ENCODE measurements at regions not wholly inside any gene's neighbourhood (a gene's known extent, or its start where the extent isn't known, plus 50 kb on each side); places are given as distances from the start of the nearest gene placed in this dataset.
"Not testable (repeated sequence)": the region's sequence is repeated elsewhere in the genome, so short reads cannot be mapped to it uniquely, and the experiment has no call there.

DNA sequence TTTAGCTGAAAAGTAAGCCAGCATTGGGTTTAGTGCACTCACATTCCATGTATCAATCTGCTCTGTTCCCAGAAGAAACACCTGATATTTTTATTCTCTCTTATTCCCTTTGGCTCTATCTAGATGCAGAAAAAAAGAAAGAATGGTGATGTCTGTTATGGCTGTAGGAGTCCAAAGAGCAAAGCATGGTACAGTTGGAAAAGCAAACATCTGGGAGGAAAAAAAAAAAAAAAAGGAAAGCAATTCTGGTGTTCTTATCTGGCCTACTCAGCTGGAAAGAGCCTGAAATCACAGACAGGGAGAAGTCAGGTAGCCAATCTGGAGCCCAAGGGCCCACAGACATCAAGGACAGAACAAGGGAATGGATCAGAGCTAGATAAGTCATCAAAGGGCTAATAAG is 293.9 kb downstream of the DUSP6 start:
- H3K4me3 ChIP-seq (ENCODE audit: low read length), result no peak overlapping the region
- H3K9me3 ChIP-seq (ENCODE audit: low read depth, low read length), result no peaks in the 10 kb centered on the region
- no peaks in the 10 kb centered on the region for H3K27me3 ChIP-seq (ENCODE audit: insufficient read depth, low read length)
- H3K4me1 ChIP-seq (ENCODE audit: insufficient read depth, low read length), result no peaks in the 10 kb centered on the region

DNA sequence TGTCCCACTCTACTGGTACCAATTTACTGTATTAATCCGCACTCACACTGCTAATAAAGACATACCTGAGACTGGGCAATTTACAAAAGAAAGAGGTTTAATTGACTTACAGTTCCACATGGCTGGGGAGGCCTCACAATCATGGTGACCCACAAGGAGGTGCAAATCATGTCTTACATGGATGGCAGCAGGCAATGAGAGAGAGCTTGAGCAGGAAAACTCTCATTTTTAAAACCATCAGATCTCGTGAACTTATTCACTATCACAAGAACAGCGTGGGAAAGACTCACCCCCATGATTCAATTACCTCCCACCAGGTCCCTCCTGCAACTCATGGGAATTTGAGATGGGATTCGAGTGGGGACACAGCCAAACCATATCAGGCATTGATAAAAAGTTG is 298.5 kb downstream of the DUSP6 start:
- H3K4me1 ChIP-seq (ENCODE audit: insufficient read depth, low read length); H3K9me3 ChIP-seq (ENCODE audit: low read depth, low read length); H3K4me3 ChIP-seq (ENCODE audit: low read length); H3K27me3 ChIP-seq (ENCODE audit: insufficient read depth, low read length): not testable (repeated sequence)

DNA sequence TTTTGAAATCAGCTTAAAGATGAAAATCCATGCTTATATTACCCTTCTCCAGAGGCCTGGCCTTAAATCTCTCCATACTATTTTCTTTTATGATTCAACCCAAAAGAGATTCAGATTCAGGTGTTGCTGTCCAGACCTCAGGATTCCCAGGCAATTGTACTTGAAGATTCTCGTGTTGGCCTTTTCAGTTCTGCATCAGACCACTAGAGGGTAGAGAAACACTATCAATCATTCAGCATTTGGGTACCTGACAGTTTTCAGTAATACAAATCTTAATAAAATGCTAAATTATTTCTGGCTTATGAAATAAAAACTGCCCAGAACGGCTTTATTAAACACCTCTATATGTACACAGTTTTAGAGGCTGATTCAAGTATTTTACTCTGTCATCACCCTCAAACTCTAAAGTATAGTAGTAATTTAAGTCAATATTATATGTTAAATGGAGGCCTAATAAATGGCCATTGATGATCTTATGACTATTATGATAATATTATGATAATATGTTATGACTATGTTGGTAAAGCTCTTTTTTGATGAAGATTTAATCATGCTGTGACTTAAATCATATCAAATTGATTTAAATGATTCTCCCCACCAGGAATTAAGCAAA is 301.1 kb downstream of the DUSP6 start:
- Histone ChIP-seq H3K27me3 (ENCODE audit: insufficient read depth, low read length) (no peaks in the 10 kb centered on the region), H3K4me3 (ENCODE audit: low read length) (no peak overlapping the region)

DNA sequence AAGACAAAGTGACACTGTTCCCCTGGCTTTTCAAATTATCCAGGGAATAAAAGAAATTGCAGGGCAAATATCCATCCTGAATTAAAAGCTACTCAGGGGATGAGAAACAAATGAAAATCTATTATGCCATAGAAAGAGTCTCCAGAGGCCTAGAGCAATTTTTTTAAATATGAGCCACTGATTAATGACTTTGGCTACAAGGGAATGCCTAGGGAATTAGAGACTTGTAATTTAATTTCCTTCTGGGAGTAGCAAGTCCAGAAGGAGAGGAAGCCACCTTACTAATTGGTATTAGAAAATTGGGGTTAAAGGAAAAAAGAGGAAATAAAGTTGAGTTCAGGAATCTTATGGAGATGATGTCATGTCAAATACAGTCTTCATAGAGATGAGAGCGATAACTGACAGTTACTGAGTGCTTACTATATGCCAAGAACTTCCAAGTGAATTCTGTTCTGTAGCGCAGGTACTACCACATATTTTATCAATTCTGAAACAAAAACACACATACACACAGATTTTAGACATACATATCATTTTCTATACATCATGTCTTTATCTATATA is 304.4 kb downstream of the DUSP6 start:
- Histone ChIP-seq H3K4me1 (ENCODE audit: insufficient read depth, low read length) (peaks cover 6% of the 10 kb centered on the region), H3K27me3 (ENCODE audit: insufficient read depth, low read length) (no peaks in the 10 kb centered on the region), H3K9me3 (ENCODE audit: low read depth, low read length) (no peaks in the 10 kb centered on the region), H3K4me3 (ENCODE audit: low read length) (no peak overlapping the region)

More for the DNA sequence above, 301.1 kb downstream of the DUSP6 start:
- Histone ChIP-seq H3K4me1 (ENCODE audit: insufficient read depth, low read length) (peaks cover 6% of the 10 kb centered on the region), H3K9me3 (ENCODE audit: low read depth, low read length) (no peaks in the 10 kb centered on the region)

DNA sequence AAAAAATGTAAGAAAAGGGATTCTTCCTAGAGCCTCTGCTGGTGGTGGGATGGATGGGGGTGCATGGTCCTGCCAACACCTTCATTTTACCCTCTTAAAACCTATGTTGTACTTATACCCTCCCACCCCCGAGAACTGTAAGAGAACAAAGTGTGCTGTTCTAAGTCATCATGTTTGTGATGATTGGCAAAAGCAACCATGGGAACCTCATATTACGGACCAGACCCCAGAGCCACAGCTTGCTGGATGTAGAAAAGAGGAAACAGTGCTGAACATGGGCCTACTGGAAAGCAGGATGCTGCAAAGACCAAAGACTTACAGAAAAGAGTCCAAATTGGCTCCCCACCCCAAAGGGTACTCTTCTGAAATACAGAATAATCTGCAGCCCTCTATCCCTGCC is 311.2 kb downstream of the DUSP6 start:
- H3K27me3 ChIP-seq (ENCODE audit: insufficient read depth, low read length), result no peaks in the 10 kb centered on the region
- no peak overlapping the region for H3K4me3 ChIP-seq (ENCODE audit: low read length)
- peaks cover 23% of the 10 kb centered on the region for H3K4me1 ChIP-seq (ENCODE audit: insufficient read depth, low read length)
- H3K9me3 ChIP-seq (ENCODE audit: low read depth, low read length), result no peaks in the 10 kb centered on the region

DNA sequence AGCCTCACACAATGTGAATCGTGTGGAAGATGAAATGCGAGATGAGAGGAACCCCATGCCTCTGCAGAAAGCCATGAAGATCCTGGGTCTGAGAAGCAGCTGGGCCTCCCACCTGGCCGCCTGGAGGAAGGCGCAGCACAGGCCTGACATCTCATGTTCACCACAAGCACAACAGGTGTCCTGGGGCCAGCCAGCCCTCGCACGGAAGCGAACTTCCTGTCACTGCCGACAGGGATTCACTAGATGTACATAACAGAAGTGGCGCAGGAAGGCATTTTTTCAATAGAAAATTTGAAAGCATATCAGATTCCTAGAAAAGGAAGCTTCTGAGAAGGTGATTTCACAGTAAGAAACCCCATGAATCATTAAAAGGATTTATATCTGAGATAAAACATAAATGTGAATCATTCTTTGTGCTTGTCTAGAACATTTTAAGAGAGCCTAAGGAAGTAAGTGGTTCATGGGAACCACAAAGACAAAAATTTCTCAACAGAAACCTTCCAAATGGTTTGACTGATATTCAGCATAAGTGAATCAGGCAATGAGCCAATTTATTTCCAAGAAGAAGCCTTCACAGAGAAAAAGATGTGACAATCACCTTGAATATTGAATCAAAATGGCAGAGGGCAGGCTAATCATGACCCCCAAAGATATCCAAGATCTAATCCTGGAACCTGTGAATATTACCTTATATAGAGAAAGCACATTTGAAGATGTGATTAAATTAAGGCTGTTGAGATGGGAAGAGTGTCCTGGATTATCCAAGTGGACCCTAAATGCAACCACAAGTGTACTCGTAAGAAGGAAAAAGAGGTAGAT is 311.9 kb downstream of the DUSP6 start:
- Histone ChIP-seq H3K4me1 (ENCODE audit: insufficient read depth, low read length) (peaks cover 23% of the 10 kb centered on the region), H3K9me3 (ENCODE audit: low read depth, low read length) (no peaks in the 10 kb centered on the region), H3K4me3 (ENCODE audit: low read length) (no peak overlapping the region), H3K27me3 (ENCODE audit: insufficient read depth, low read length) (no peaks in the 10 kb centered on the region)

DNA sequence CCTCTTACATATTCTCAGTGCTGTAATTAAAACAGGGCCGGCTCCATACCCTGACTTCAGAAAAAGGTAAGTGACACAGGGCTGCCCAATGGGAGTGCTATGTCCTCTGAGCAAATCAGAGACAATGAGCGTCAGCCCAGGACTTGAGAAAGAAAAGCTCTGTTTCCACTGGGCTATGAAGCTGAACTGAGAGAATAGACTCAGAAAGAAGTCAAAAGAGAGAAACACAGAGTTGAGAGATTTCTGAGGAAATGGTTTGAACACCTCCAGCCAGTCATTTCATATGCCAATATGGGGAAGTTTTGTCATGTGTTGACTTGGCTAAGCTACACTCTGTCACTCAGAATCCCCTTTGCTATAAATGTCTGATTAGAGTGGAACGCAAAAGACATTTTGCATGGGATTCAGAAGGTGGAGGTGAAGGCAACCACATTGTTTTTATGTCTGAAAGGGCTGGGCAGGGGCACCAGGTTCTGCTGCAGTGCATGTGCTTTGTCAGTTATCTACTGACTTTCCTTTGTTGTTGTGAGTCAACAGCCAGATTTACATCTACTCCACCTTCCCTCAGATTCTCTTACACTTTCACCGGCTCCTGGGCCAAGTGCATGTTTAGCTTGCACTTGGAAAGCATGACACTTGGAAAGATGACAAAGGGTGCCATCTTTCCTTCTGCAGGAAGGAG is 313.3 kb downstream of the DUSP6 start:
- Histone ChIP-seq H3K9me3 (ENCODE audit: low read depth, low read length) (no peaks in the 10 kb centered on the region), H3K4me3 (ENCODE audit: low read length) (no peak overlapping the region), H3K27me3 (ENCODE audit: insufficient read depth, low read length) (no peaks in the 10 kb centered on the region), H3K4me1 (ENCODE audit: insufficient read depth, low read length) (peaks cover 23% of the 10 kb centered on the region)

DNA sequence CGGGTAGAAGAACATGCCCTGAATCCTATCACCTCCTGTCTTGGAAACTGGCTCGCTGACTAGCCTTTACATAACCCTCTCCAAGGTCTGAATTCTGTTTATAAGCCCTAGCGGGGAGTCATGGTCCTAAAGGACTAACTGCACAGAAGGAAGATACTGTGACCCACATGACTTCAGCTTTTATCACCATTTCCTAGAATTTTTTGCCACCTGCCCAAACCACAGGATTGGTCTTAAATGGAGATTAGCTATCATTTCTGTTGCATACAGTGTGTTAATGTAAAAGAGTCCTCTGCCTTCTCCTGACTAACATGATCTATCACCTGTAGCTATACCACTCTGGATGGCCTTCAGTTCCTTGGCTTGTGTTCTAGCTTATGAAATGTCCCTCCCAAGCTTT is 319.2 kb downstream of the DUSP6 start:
- Histone ChIP-seq H3K27me3 (ENCODE audit: insufficient read depth, low read length) (no peaks in the 10 kb centered on the region), H3K4me3 (ENCODE audit: low read length) (no peak overlapping the region), H3K4me1 (ENCODE audit: insufficient read depth, low read length) (no peaks in the 10 kb centered on the region), H3K9me3 (ENCODE audit: low read depth, low read length) (no peaks in the 10 kb centered on the region)

DNA sequence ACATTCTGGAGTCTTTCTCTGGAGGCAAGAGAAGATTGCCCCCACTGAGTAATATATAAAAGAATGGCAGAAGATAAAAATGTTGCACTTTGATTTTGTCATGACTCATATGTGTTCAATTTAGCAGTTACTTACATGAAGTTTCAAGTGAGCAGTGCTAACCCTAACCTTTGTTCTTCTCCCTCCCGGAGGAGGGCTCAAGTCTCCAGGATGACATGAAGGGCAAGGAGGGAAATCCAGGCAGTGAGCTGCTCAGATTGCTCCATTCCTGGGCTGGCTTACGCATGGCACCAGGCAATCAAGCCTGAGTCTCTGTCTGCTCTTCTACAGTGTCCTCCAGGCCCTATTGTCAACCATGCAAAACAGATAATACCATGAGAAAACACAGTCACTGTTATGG is 322.3 kb downstream of the DUSP6 start:
- Histone ChIP-seq H3K4me3 (ENCODE audit: low read length) (no peak overlapping the region), H3K4me1 (ENCODE audit: insufficient read depth, low read length) (no peaks in the 10 kb centered on the region), H3K9me3 (ENCODE audit: low read depth, low read length) (no peaks in the 10 kb centered on the region), H3K27me3 (ENCODE audit: insufficient read depth, low read length) (no peaks in the 10 kb centered on the region)

DNA sequence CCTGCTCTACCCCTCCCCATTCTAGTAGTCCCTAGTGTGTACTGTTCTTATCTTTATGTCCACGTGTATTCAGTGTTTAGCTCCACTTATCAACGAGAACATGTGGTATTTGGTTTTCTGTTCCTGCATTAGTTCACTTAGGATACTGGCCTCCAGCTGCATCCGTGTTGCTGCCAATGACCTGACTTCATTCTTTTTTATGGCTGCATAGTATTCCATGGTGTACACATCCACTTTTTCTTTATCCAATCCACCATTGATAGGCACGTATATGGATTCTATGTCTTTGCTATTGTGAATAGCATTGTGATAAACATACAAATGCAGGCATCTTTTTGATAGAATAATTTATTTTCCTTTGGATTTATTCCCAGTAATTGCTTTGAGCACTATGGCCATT is 327.7 kb downstream of the DUSP6 start:
- H3K4me1 ChIP-seq (ENCODE audit: insufficient read depth, low read length), result peaks cover 2% of the 10 kb centered on the region
- H3K4me3 ChIP-seq (ENCODE audit: low read length), result no peak overlapping the region
- H3K27me3 ChIP-seq (ENCODE audit: insufficient read depth, low read length), result no peaks in the 10 kb centered on the region
- no peaks in the 10 kb centered on the region for H3K9me3 ChIP-seq (ENCODE audit: low read depth, low read length)

DNA sequence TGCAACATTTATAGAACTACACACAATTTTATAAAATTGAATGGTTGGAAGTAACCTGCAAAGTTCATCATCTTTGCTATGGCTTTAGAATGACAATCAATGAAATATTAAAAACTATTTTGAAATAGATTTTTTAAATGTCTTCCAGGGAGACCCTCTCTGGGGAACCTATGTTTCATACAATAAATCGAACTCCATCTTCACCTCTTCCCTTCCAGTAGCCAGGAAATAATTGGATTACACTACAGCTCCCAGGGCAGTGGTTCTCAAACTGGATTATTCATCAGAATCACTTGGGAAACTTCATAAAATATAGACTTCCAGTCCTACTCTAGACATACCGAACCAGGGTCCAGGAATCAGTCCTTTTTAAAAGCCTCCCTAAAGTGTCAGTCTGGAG is 328.4 kb downstream of the DUSP6 start:
- H3K9me3 ChIP-seq (ENCODE audit: low read depth, low read length), result no peaks in the 10 kb centered on the region

DNA sequence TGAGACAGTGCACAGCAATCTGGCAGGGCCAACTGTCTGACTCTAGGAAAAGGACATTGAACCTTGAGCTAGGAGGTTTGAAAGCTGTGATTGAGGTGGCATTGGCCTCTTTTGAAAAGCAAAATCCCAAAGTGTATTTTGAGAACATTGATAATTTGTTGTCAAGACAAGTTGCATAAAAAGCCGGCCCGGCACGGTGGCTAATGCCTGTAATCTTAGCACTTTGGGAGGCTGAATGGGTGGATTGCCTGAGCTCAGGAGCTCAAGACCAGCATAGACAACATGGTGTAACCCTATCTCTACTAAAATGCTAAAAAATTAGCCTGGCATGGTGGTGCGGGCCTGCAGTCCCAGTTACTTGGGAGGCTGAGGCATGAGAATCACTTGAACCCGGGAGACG is 331.6 kb downstream of the DUSP6 start:
- H3K4me1 ChIP-seq (ENCODE audit: insufficient read depth, low read length), result peaks cover 5% of the 10 kb centered on the region
- no peak overlapping the region for H3K4me3 ChIP-seq (ENCODE audit: low read length)
- peaks cover 5% of the 10 kb centered on the region for H3K27me3 ChIP-seq (ENCODE audit: insufficient read depth, low read length)
- H3K9me3 ChIP-seq (ENCODE audit: low read depth, low read length), result no peaks in the 10 kb centered on the region

More for the DNA sequence above, 328.4 kb downstream of the DUSP6 start:
- H3K4me1 ChIP-seq (ENCODE audit: insufficient read depth, low read length), result peaks cover 5% of the 10 kb centered on the region
- no peak overlapping the region for H3K4me3 ChIP-seq (ENCODE audit: low read length)
- no peaks in the 10 kb centered on the region for H3K27me3 ChIP-seq (ENCODE audit: insufficient read depth, low read length)

DNA sequence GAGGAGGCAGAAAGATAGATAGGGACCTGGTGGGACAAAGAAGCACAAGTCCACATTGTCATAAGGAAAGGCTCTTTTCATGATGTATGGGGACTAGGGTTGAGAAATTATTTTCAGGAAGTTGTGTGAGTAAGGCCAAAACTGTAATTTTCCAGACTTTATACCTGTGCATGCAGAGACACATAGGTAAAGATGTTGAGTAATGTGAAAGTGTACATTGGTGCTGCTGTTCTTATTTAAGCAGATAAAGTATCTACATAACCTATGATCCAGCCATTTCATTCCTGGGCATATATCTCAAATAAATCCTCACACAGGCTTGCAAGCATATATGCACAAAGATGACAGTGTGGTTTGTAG is 332.2 kb downstream of the DUSP6 start:
- peaks cover 5% of the 10 kb centered on the region for H3K27me3 ChIP-seq (ENCODE audit: insufficient read depth, low read length)
- H3K4me3 ChIP-seq (ENCODE audit: low read length), result no peak overlapping the region
- peaks cover 5% of the 10 kb centered on the region for H3K4me1 ChIP-seq (ENCODE audit: insufficient read depth, low read length)
- H3K9me3 ChIP-seq (ENCODE audit: low read depth, low read length), result no peaks in the 10 kb centered on the region

DNA sequence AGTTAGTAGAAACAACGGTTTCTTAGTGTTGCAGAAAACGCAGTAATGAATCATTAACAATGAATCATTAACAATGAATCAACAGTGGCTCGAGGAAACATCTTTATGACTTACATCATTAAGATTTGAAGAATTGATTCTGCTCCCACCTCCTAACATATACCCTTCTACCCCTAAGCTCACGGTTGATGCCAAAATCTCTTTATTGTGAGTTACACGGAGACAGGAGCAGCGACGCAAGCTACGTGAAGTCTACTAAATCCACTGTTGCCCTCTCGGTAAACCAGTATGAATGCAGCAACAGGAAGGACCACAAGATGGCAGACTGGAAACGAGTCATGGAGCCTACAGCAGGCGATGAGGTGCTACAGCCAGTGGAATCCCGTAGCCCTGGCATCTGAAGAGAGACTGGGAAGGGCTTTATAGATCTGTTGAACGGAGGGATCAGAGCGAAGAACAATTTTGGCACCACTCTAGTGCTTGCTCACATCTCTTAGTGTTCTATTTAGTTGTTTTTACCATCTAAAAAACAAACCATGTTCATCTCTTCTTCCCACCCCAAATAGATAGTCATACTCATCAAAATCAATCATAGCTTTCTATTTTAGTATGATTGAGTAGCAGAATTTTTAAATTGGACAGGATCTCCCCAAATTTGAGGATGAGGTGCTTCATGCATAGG is 332.7 kb downstream of the DUSP6 start:
- peaks cover 5% of the 10 kb centered on the region for H3K4me1 ChIP-seq (ENCODE audit: insufficient read depth, low read length)
- no peaks in the 10 kb centered on the region for H3K9me3 ChIP-seq (ENCODE audit: low read depth, low read length)
- no peak overlapping the region for H3K4me3 ChIP-seq (ENCODE audit: low read length)
- peaks cover 5% of the 10 kb centered on the region for H3K27me3 ChIP-seq (ENCODE audit: insufficient read depth, low read length)
